ENCODE measurements at regions not wholly inside any gene's neighbourhood (a gene's known extent, or its start where the extent isn't known, plus 50 kb on each side); places are given as distances from the start of the nearest gene placed in this dataset.
"Not testable (repeated sequence)": the region's sequence is repeated elsewhere in the genome, so short reads cannot be mapped to it uniquely, and the experiment has no call there.

DNA sequence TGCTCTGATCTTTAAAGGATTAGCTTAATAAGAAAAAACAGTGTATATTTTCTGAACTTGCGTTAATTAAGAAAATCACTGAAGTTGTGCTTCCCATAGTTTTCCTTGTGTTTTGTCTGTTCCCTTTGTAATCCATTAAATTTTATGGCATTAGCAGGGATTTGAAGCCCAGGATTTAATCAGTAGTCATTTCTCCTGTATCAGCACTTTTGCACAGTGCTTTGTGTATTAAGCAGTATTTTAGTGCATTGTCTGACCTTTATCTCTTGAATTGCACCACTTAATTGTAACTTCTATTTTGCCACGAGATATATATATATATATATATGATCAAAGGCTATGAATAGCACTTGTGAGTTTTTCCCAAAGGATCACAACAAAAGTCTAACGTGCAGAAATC, 133.7 kb downstream of the S1PR1 start:
- Mint-ChIP-seq H3K9me3 (peaks cover 20% of the 10 kb centered on the region), H3K4me3 (no peak overlapping the region), H3K27me3 (ENCODE audit: low read depth) (no peaks in the 10 kb centered on the region), H3K27ac (no peak overlapping the region), H3K36me3 (peaks cover 6% of the 10 kb centered on the region), H3K4me1 (peaks cover 21% of the 10 kb centered on the region)
- TF ChIP-seq, protein P1, sequence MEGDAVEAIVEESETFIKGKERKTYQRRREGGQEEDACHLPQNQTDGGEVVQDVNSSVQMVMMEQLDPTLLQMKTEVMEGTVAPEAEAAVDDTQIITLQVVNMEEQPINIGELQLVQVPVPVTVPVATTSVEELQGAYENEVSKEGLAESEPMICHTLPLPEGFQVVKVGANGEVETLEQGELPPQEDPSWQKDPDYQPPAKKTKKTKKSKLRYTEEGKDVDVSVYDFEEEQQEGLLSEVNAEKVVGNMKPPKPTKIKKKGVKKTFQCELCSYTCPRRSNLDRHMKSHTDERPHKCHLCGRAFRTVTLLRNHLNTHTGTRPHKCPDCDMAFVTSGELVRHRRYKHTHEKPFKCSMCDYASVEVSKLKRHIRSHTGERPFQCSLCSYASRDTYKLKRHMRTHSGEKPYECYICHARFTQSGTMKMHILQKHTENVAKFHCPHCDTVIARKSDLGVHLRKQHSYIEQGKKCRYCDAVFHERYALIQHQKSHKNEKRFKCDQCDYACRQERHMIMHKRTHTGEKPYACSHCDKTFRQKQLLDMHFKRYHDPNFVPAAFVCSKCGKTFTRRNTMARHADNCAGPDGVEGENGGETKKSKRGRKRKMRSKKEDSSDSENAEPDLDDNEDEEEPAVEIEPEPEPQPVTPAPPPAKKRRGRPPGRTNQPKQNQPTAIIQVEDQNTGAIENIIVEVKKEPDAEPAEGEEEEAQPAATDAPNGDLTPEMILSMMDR (IDR thresholded peaks at IDR 0.05; ENCODE audit: unreplicated experiment), result no peak
- no peak for DNase-seq (ENCODE audit: low spot score in 2 of 2, unreplicated experiment in 2 of 2)

DNA sequence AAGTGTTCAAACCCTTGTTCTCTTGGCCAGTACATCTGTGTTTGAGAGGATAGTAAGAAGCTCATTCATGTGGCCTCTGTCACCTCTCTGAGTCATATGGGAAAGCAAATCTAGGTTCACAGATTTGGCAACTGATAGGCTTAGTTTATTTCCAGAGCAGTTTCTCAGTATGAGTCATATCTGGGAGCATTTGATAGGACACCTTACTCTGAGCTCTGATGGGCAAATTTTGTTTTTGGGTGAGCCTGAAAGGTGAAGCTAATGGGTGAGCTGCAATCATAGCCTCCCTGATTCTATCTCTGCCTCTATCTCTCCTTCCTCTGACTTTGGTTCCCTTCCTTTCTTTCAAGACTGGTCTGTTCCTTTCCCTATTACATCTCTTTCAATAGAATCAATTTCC, 134.4 kb downstream of the S1PR1 start:
- Mint-ChIP-seq H3K4me3 (no peak overlapping the region), H3K27me3 (ENCODE audit: low read depth) (no peaks in the 10 kb centered on the region), H3K4me1 (peaks cover 19% of the 10 kb centered on the region), H3K27ac (no peak overlapping the region), H3K36me3 (peaks cover 6% of the 10 kb centered on the region), H3K9me3 (peaks cover 20% of the 10 kb centered on the region)
- TF ChIP-seq, protein P1 (IDR thresholded peaks at IDR 0.05; ENCODE audit: unreplicated experiment), result no peak
- no peak for DNase-seq (ENCODE audit: low spot score in 2 of 2, unreplicated experiment in 2 of 2)

DNA sequence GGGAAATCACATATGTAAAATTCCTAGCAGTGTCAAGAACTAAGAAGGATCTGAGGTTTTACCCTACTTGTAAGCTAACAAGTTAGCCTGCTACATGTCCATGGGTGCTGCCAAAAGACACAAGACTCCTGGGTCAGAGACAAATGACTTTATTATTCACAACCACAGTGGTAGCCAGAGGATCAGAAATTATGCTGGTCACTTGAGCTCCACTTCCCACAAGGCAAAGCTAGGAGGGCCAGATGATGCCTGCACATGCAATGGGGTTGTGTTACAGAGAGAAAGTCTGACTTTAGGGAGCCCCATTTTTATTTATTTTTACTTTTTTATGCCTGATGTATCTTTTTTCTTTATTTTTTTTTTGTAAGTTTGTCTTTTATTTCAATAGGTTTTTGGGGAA, 136.8 kb downstream of the S1PR1 start:
- TF ChIP-seq, protein P1 (IDR thresholded peaks at IDR 0.05; ENCODE audit: unreplicated experiment), result no peak
- Mint-ChIP-seq H3K36me3 (peaks cover 6% of the 10 kb centered on the region), H3K27ac (no peak overlapping the region), H3K4me1 (peaks cover 20% of the 10 kb centered on the region), H3K4me3 (no peak overlapping the region), H3K27me3 (ENCODE audit: low read depth) (no peaks in the 10 kb centered on the region), H3K9me3 (peaks cover 20% of the 10 kb centered on the region)
- no peak for DNase-seq (ENCODE audit: low spot score in 2 of 2, unreplicated experiment in 2 of 2)

DNA sequence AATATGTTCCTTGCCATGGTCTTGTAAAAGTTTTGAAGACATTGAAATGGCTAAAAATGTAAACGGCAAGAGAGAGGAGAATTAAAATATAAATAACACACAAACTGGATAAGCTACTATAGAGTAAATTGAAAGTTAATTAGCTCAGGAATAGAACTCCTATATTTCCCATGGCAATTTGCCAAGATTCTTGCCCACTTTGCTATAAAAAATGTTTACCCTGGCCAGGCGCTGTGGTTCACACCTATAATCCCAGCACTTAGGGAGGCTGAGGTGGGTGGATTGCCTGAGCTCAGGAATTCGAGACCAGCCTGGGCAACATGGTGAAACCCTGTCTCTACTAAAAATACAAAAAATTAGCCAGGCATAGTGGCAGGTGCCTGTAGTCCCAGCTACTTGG, 138.6 kb downstream of the S1PR1 start:
- Mint-ChIP-seq H3K9me3 (peaks cover 26% of the 10 kb centered on the region), H3K4me1 (peaks cover 21% of the 10 kb centered on the region), H3K27ac (peak overlapping the region; percentile 82)
- H3K4me3 Mint-ChIP-seq; DNase-seq (ENCODE audit: low spot score in 2 of 2, unreplicated experiment in 2 of 2); H3K36me3 Mint-ChIP-seq; H3K27me3 Mint-ChIP-seq (ENCODE audit: low read depth): not testable (repeated sequence)

DNA sequence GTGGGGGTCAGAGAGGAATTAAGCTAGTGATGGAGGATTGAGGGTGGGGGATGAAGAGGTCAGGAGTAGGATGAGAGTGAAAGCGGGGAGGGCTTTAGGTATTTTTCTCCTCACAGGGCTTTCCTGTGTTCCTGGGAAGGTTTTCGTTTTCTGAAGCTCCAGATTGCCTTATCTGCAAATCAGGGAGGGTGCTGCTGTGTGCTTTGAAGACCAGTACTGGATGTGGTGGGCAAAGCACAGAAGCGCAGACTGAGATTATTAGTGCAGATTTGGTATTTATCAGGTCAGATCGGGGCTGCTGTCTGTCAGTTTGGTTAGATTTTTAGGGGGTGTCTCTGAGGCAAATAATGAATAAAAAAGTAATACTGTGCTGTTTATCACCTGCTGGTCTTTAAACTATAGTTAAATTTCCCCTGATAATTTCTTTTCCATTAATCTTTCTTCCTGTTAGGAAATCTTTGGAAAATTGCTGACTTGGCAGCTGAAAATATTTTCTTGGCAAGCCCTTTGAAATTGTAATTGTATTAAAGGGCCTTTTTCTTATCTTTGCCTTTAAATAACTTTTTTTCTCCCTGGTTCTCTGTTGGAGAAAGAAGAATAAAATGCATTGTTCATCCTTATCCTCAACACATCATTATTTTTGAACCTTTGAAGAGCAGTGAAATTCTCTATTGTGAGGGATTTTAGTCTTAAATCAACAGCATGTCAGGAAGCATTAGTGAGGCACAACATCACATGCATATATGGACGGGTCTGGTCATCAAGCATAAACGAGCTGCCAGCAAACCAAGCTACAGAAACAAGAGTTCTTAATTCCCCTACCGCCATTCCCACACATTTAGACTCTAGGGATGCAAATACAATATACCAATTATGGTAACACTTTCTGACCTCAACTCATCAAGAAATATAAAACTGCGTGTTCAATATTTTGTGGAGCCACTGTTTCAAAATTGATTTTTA, 139.6 kb downstream of the S1PR1 start:
- H3K4me1 Mint-ChIP-seq, result peaks cover 21% of the 10 kb centered on the region
- peaks cover 6% of the 10 kb centered on the region for H3K36me3 Mint-ChIP-seq
- no peak for DNase-seq (ENCODE audit: low spot score in 2 of 2, unreplicated experiment in 2 of 2)

More for the DNA sequence above, 139.6 kb downstream of the S1PR1 start:
- no peak overlapping the region for H3K4me3 Mint-ChIP-seq
- peak overlapping the region; percentile 82 for H3K27ac Mint-ChIP-seq
- peaks cover 26% of the 10 kb centered on the region for H3K9me3 Mint-ChIP-seq
- H3K27me3 Mint-ChIP-seq (ENCODE audit: low read depth), result no peaks in the 10 kb centered on the region
- TF ChIP-seq, protein P1 (IDR thresholded peaks at IDR 0.05; ENCODE audit: unreplicated experiment), result no peak

Measured in mesothelial cell of epicardium (in vitro differentiated cells).